ENCODE measurements at regions not wholly inside any gene's neighbourhood (a gene's known extent, or its start where the extent isn't known, plus 50 kb on each side); places are given as distances from the start of the nearest gene placed in this dataset.

DNA sequence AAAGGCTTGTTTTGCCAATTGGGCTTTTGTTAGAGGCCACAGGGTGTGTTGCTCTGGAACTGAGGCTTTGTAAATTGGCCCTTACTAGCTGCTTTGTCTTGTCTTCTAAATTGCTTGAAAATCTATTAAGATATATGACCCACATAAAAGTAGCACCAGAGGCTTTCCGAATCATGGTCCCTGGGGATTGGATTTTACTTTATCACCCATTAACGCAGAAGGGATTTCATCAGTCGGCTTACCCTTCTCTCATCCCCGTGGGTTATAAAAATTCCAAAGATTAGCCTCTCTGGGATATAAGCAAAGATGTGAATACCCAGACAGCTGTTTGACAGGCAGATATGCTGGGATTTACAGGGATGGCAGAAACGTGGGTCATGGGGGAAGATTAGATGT lies 98.3 kb upstream of the CHL1 start:
- no peak for TF ChIP-seq CTCF (IDR thresholded peaks at IDR 0.05; ENCODE audit: insufficient read depth, low read depth, low read length, missing control alignments)
- H3K4me3 ChIP-seq (ENCODE audit: low read length) = no peak overlapping the region
- DNase-seq (ENCODE audit: low read depth) = no peak

GRCh38 chr3:99506-99905 lies 97.1 kb upstream of the CHL1 start:
- H3K4me3 ChIP-seq (ENCODE audit: low read length) = no peak overlapping the region
- TF ChIP-seq CTCF (IDR thresholded peaks at IDR 0.05; ENCODE audit: insufficient read depth, low read depth, low read length, missing control alignments) = no peak
- no peak for DNase-seq (ENCODE audit: low read depth)

GRCh38 chr3:102484-102883 lies 94.1 kb upstream of the CHL1 start:
- no peak for TF ChIP-seq CTCF (IDR thresholded peaks at IDR 0.05; ENCODE audit: insufficient read depth, low read depth, low read length, missing control alignments)
- DNase-seq (ENCODE audit: low read depth) = no peak
- no peak overlapping the region for H3K4me3 ChIP-seq (ENCODE audit: low read length)

DNA sequence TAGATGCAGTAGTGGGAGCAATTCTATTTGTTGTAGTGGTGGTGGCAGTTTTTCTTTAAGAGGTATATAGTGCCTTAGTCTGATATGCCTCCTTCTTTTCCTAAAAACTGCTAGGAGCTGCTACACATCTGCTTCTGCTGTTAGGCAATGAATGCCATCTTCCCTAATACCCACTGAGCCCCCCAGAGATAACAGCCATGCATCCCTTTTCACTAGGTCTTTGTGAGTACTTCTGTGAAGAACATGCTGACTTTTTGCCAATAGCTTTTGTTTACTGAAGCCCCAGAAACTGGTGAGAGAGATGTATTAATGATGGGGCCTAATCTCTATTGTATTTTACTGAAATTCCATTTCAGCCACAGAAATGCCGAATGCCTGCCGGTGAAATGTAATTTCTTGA lies 92.6 kb upstream of the CHL1 start:
- TF ChIP-seq CTCF (IDR thresholded peaks at IDR 0.05; ENCODE audit: insufficient read depth, low read depth, low read length, missing control alignments) = no peak
- H3K4me3 ChIP-seq (ENCODE audit: low read length) = no peak overlapping the region

DNA sequence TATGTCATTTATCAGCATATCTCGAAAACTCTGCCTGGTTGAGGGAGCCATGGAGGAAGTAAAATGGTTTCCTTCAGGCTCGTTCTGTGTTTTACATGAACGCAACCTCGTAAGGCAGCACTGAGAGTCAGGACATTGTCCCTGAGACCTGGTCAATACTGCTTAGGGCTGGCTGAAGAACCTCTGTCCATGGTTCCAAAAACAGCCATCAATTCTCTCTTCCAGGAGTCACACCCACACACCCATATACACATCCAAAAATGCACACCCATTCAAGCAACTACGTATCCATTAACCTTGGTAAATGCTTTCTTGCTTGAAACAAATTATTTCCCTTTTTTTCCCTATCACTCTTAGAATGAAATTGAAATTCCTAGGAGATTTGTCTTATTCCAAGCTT lies 91.0 kb upstream of the CHL1 start:
- TF ChIP-seq CTCF (IDR thresholded peaks at IDR 0.05; ENCODE audit: insufficient read depth, low read depth, low read length, missing control alignments) = no peak
- no peak for DNase-seq (ENCODE audit: low read depth)

More for the DNA sequence above, 92.6 kb upstream of the CHL1 start:
- no peak for DNase-seq (ENCODE audit: low read depth)

GRCh38 chr3:106619-107018 lies 89.9 kb upstream of the CHL1 start:
- no peak for TF ChIP-seq CTCF (IDR thresholded peaks at IDR 0.05; ENCODE audit: insufficient read depth, low read depth, low read length, missing control alignments)
- no peak for DNase-seq (ENCODE audit: low read depth)
- H3K4me3 ChIP-seq (ENCODE audit: low read length) = no peak overlapping the region

More for the DNA sequence above, 91.0 kb upstream of the CHL1 start:
- no peak overlapping the region for H3K4me3 ChIP-seq (ENCODE audit: low read length)

GRCh38 chr3:111143-112069 lies 85.2 kb upstream of the CHL1 start:
- no peak for TF ChIP-seq CTCF (IDR thresholded peaks at IDR 0.05; ENCODE audit: insufficient read depth, low read depth, low read length, missing control alignments)
- DNase-seq (ENCODE audit: low read depth) = peak; percentile 43
- no peak overlapping the region for H3K4me3 ChIP-seq (ENCODE audit: low read length)
